ENCODE measurements at regions not wholly inside any gene's neighbourhood (a gene's known extent, or its start where the extent isn't known, plus 50 kb on each side); places are given as distances from the start of the nearest gene placed in this dataset.

- DNase-seq (ENCODE audit: low read depth, low spot score) (no peak), ATAC-seq (no peak)
- TF ChIP-seq CTCF (IDR thresholded peaks at IDR 0.05) (no peak), TCF7L2 (IDR thresholded peaks at IDR 0.05; ENCODE audit: low read depth, low read length) (no peak), POLR2AphosphoS5 (IDR thresholded peaks at IDR 0.05; ENCODE audit: low read depth, low read length) (no peak), SIN3A (IDR thresholded peaks at IDR 0.05; ENCODE audit: borderline replicate concordance, insufficient read depth, low read depth, low read length) (no peak), REST (IDR thresholded peaks at IDR 0.05; ENCODE audit: insufficient read depth in 1 of 2, low read depth in 2 of 2, low read length in 1 of 2) (no peak)
- H3K27ac ChIP-seq (ENCODE audit: low read length): no peak overlapping the region
- in situ Hi-C loops (cut with HindIII; ENCODE audit: low pct_unique_long_range_greater_than_20kb, low sequenced_read_pairs) (no loop called here), intact Hi-C loops (cut with micrococcal nuclease; ENCODE audit: unreplicated experiment) (no loop called here)
- ChIA-PET CTCF (no interaction called here), POLR2A (no interaction called here)
- H3K27me3 ChIP-seq (ENCODE audit: control insufficient read depth, insufficient read depth, low read length): no peaks in the 10 kb centered on the region
- no TSS peak for BruUV-seq (replicated peaks)
- H3K4me1 ChIP-seq (ENCODE audit: control insufficient read depth, insufficient read depth, low read length): no peaks in the 10 kb centered on the region
- no peak overlapping the region for H3K4me3 ChIP-seq (ENCODE audit: low read depth in 2 of 2, low read length in 2 of 2)
- no peaks in the 10 kb centered on the region for H3K9me3 ChIP-seq (ENCODE audit: control insufficient read depth, insufficient read depth, low read depth, low read length)
- no peaks in the 10 kb centered on the region for H3K36me3 ChIP-seq (ENCODE audit: control insufficient read depth, insufficient read depth, low read length)
Observed at GRCh38 chr2:180205621-180206235, 198.6 kb upstream of the CWC22 start.

DNA sequence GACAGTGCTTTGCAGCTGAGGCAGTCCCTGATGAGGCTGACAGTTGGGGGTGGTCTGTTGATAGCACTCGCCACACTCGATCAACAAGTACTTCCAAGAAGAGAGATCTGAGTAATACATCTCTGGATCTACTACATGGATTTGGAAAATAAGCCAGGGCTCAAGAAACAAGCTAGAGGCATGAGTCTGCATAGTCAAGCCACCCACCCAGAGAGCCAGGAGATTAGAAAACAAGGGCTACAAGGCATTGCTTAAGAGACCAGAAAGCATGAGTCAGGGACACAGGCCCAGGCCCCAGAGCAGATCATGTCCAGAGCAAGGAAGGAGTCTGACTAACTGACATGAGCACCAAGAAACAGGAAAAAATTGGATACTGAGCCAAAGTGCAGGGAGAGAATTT is 196.9 kb upstream of the CWC22 start:
- BruUV-seq (replicated peaks): no TSS peak
- in situ Hi-C loops (cut with HindIII; ENCODE audit: low pct_unique_long_range_greater_than_20kb, low sequenced_read_pairs): no loop called here
- H3K27me3 ChIP-seq (ENCODE audit: control insufficient read depth, insufficient read depth, low read length): no peaks in the 10 kb centered on the region

GRCh38 chr2:180202467-180202951 is 195.4 kb upstream of the CWC22 start:
- H3K36me3 ChIP-seq (ENCODE audit: control insufficient read depth, insufficient read depth, low read length): no peaks in the 10 kb centered on the region
- ChIA-PET CTCF (no interaction called here), POLR2A (no interaction called here)
- DNase-seq (ENCODE audit: low read depth, low spot score) (no peak), ATAC-seq (no peak)
- TF ChIP-seq POLR2AphosphoS5 (IDR thresholded peaks at IDR 0.05; ENCODE audit: low read depth, low read length): no peak
- no peak for TF ChIP-seq REST (IDR thresholded peaks at IDR 0.05; ENCODE audit: insufficient read depth in 1 of 2, low read depth in 2 of 2, low read length in 1 of 2)
- TF ChIP-seq TCF7L2 (IDR thresholded peaks at IDR 0.05; ENCODE audit: low read depth, low read length): no peak
- no peak for TF ChIP-seq SIN3A (IDR thresholded peaks at IDR 0.05; ENCODE audit: borderline replicate concordance, insufficient read depth, low read depth, low read length)
- no peak for TF ChIP-seq CTCF (IDR thresholded peaks at IDR 0.05)
- in situ Hi-C loops (cut with HindIII; ENCODE audit: low pct_unique_long_range_greater_than_20kb, low sequenced_read_pairs) (no loop called here), intact Hi-C loops (cut with micrococcal nuclease; ENCODE audit: unreplicated experiment) (no loop called here)
- H3K27me3 ChIP-seq (ENCODE audit: control insufficient read depth, insufficient read depth, low read length): no peaks in the 10 kb centered on the region
- no TSS peak for BruUV-seq (replicated peaks)
- no peaks in the 10 kb centered on the region for H3K4me1 ChIP-seq (ENCODE audit: control insufficient read depth, insufficient read depth, low read length)
- H3K9me3 ChIP-seq (ENCODE audit: control insufficient read depth, insufficient read depth, low read depth, low read length): no peaks in the 10 kb centered on the region
- H3K27ac ChIP-seq (ENCODE audit: low read length): no peak overlapping the region
- no peak overlapping the region for H3K4me3 ChIP-seq (ENCODE audit: low read depth in 2 of 2, low read length in 2 of 2)

More for the DNA sequence above, 196.9 kb upstream of the CWC22 start:
- Histone ChIP-seq H3K36me3 (ENCODE audit: control insufficient read depth, insufficient read depth, low read length) (no peaks in the 10 kb centered on the region), H3K4me1 (ENCODE audit: control insufficient read depth, insufficient read depth, low read length) (no peaks in the 10 kb centered on the region), H3K27ac (ENCODE audit: low read length) (no peak overlapping the region), H3K9me3 (ENCODE audit: control insufficient read depth, insufficient read depth, low read depth, low read length) (no peaks in the 10 kb centered on the region), H3K4me3 (ENCODE audit: low read depth in 2 of 2, low read length in 2 of 2) (no peak overlapping the region)
- POLR2A ChIA-PET: no interaction called here
- CTCF ChIA-PET: no interaction called here
- DNase-seq (ENCODE audit: low read depth, low spot score) (no peak), ATAC-seq (no peak)
- no peak for TF ChIP-seq POLR2AphosphoS5 (IDR thresholded peaks at IDR 0.05; ENCODE audit: low read depth, low read length)
- intact Hi-C loops (cut with micrococcal nuclease; ENCODE audit: unreplicated experiment): no loop called here
